Activated CD4-positive, alpha-beta T cell treated with anti-CD3 and anti-CD28 coated beads, Interleukin-2, amount 10 ng/mL, durations not matched to agents 7 days and 5 days (primary cell): ENCODE measurements at regions not wholly inside any gene's neighbourhood (a gene's known extent, or its start where the extent isn't known, plus 50 kb on each side); places are given as distances from the start of the nearest gene placed in this dataset.

Experiments used
- CTCF ChIA-PET: fragments of 350-600 bp; sonication (Branson Sonifier 250); formaldehyde crosslinking; loops from one replicate; lab custom pipeline; 2021; ENCODE audit warnings: antibody characterized with exemption; lab: Charles Lee
- POLR2A ChIA-PET: fragments of 350-600 bp; sonication (Branson Sonifier 250); formaldehyde crosslinking; loops from one replicate; lab custom pipeline; 2021; ENCODE audit warnings: antibody characterized with exemption; lab: Charles Lee
- DNase-seq: peaks from one replicate; pipeline ENCODE4 v3.0.0-alpha.2; 2020
- H3K27ac Mint-ChIP-seq: one replicate; pipeline ENCODE4 v1.8.0; 2021; ENCODE audit warnings: mild to moderate bottlenecking, moderate library complexity, mixed read lengths
- H3K27me3 Mint-ChIP-seq: one replicate; pipeline ENCODE4 v1.8.0; 2021; ENCODE audit warnings: mixed read lengths
- H3K36me3 Mint-ChIP-seq: one replicate; pipeline ENCODE4 v1.8.0; 2021; ENCODE audit warnings: low read depth, mixed read lengths
- H3K4me1 Mint-ChIP-seq: one replicate; pipeline ENCODE4 v1.8.0; 2021; ENCODE audit warnings: mixed read lengths
- H3K4me3 Mint-ChIP-seq: one replicate; pipeline ENCODE4 v1.8.0; 2021; ENCODE audit warnings: mild to moderate bottlenecking, moderate library complexity, mixed read lengths
- H3K9me3 Mint-ChIP-seq: one replicate; pipeline ENCODE4 v1.8.0; 2021; ENCODE audit warnings: mixed read lengths

DNA sequence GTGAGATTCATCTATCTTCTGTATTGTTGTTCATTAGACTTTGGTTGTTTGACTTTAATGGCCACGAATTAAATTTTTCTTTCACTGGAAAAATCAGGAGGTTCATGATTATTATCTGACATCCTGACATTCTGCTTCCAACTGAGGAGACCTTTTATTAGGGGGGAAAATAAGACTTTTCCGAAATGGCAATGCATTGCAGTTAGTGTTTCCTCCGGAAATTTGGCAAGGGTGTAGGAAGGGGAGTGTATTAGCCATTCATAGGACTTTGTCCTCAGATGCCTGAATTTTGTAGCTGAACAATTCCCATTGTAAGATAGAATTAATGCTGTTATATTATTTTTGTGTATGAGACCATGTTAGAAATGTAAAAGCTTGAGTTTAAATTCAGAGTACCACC is 450.6 kb upstream of the TGFBR2 start:
- Mint-ChIP-seq H3K4me3 (no peak overlapping the region), H3K36me3 (no peaks in the 10 kb centered on the region), H3K27ac (no peak overlapping the region), H3K4me1 (no peaks in the 10 kb centered on the region), H3K9me3 (no peaks in the 10 kb centered on the region), H3K27me3 (no peaks in the 10 kb centered on the region)
- ChIA-PET POLR2A (no interaction called here), CTCF (no interaction called here)
- DNase-seq, result no peak

GRCh38 chr3:30156586-30157498 is 449.6 kb upstream of the TGFBR2 start:
- Mint-ChIP-seq H3K27ac (no peak overlapping the region), H3K9me3 (no peaks in the 10 kb centered on the region)
- CTCF ChIA-PET, result no interaction called here

DNA sequence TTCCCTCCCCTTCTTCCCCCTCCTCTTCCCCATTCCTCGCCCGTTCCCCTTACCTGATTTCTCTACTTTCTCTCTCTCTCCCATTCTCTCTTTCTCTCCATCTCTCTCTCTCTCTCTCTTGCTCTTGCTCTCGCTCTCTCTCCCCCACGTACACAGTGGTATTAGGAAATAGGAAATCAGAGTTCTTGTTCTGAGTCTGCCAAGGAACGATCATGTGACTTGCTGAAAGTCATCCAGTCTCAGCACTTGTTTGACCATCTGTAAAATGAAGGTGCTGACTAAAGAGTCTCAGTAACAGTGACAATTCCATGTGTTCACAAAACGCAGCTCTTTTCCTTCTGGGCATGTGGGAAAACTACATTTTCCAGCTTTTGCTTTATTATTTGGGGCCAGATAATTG is 445.0 kb upstream of the TGFBR2 start:
- CTCF ChIA-PET, result interaction anchor here (1.0 kb wide), 1 partner anchor 551 kb away, joined by 3 read pairs; no protein-coding TSS in a partner anchor
- POLR2A ChIA-PET, result no interaction called here
- DNase-seq, result no peak
- H3K36me3 Mint-ChIP-seq, result no peaks in the 10 kb centered on the region
- H3K27me3 Mint-ChIP-seq, result no peaks in the 10 kb centered on the region
- no peak overlapping the region for H3K27ac Mint-ChIP-seq
- H3K4me3 Mint-ChIP-seq, result no peak overlapping the region
- no peaks in the 10 kb centered on the region for H3K9me3 Mint-ChIP-seq
- H3K4me1 Mint-ChIP-seq, result no peaks in the 10 kb centered on the region

More at GRCh38 chr3:30156586-30157498, 449.6 kb upstream of the TGFBR2 start:
- Mint-ChIP-seq H3K4me3 (no peak overlapping the region), H3K27me3 (no peaks in the 10 kb centered on the region), H3K4me1 (no peaks in the 10 kb centered on the region), H3K36me3 (no peaks in the 10 kb centered on the region)
- no peak for DNase-seq
- POLR2A ChIA-PET, result no interaction called here

DNA sequence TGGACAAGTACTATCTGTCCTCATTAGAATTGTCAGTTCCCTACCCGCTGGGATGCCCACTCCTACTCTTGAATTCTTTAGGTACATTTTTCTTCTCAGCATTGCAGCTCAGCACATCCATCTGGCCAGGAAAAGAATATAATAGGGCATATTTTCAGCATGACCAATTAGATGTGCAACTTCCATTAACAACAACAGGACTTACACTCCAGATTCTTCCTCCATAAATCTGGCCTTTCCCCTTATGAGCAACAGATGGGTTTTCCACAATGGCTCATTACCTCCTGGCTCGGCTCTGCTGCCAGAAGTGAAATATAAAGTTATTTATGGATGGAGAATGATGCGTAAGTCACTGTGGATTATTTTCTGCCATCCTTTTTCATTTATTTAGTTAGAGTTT is 443.8 kb upstream of the TGFBR2 start:
- Mint-ChIP-seq H3K27me3 (no peaks in the 10 kb centered on the region), H3K4me3 (no peak overlapping the region), H3K9me3 (no peaks in the 10 kb centered on the region), H3K4me1 (no peaks in the 10 kb centered on the region), H3K27ac (no peak overlapping the region), H3K36me3 (no peaks in the 10 kb centered on the region)
- POLR2A ChIA-PET, result no interaction called here
- DNase-seq, result no peak
- CTCF ChIA-PET, result no interaction called here

DNA sequence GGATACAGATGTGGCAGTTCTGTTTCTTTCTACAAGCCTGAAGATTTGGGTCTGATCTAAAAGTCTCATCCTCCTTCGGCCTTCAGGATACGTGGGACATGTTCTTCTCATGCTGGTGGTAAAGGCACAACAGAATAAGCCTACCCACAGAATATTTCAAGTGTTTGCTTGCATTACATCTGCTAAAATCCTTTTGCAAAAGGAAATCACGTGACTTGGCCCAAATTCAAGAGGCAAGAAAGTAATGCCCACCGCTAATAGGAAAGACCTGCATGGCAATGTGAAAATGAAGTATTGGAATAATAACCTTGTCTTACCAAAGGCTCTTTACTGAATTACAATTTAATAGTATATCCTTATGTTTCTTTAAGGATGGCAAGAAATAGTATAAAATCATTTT is 439.9 kb upstream of the TGFBR2 start:
- ChIA-PET POLR2A (no interaction called here), CTCF (no interaction called here)
- Mint-ChIP-seq H3K4me3 (no peak overlapping the region), H3K9me3 (no peaks in the 10 kb centered on the region), H3K27me3 (no peaks in the 10 kb centered on the region), H3K36me3 (no peaks in the 10 kb centered on the region), H3K4me1 (no peaks in the 10 kb centered on the region), H3K27ac (no peak overlapping the region)
- DNase-seq, result no peak

- Mint-ChIP-seq H3K4me3 (no peak overlapping the region), H3K27ac (no peak overlapping the region), H3K36me3 (no peaks in the 10 kb centered on the region), H3K27me3 (no peaks in the 10 kb centered on the region), H3K4me1 (no peaks in the 10 kb centered on the region), H3K9me3 (no peaks in the 10 kb centered on the region)
- no peak for DNase-seq
- POLR2A ChIA-PET, result no interaction called here
- CTCF ChIA-PET, result no interaction called here
These were observed 438.8 kb upstream of the TGFBR2 start for GRCh38 chr3:30167541-30168011.

DNA sequence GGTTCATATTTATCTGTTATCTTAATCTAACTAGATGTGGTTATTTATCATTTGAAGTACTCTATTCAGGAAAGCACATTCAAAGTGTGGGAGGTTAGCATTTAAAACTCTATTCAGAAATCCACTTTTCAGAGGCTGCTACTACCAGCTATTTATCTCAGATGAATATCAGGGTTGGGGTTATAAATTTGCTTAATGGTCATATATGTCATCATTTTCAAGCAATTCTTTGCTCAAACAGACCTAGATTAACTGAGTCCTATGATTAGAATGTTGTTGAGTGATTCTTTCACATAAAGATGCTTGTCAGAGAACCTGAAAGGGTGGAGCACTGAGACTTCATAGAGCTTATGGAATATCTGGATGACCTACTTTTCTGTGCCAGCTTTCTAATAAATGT is 436.9 kb upstream of the TGFBR2 start:
- ChIA-PET CTCF (interaction anchor here (1.1 kb wide), 1 partner anchor 23 kb away, joined by 3 read pairs; no protein-coding TSS in a partner anchor), POLR2A (no interaction called here)
- no peaks in the 10 kb centered on the region for H3K9me3 Mint-ChIP-seq

DNA sequence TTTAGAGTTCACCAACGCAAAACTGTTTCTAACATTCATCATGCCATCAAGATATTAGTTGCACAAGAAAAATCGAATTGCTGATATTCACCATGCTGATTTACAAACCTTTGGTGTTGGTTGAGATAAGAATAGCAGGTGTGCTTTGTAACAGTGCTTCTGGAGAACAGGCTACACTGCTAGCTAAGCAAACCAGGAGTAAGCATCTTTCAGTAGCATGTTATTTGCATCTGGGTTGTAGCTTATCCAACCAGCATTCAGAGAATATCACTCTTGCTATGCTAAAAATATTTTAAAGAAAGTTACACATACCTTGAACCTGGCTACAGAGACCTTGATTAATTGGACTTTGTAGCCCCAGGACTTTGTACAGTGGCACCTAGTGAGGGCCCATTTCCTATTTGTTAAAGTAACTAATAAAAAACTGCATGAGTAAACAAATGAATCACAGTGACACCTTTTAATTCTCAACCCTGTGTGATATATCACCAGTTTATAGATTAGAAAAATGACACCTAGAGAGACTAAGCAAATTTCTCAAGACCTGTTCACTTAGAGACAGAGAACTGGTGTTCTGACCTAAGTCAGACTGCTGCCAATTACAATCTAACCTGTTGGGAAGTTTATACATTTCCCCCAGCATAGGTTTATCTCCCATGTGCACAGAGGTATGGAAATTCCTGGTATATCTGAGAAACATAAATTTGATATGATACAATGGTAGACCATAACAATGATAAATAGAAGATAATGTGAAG is 435.5 kb upstream of the TGFBR2 start:
- Mint-ChIP-seq H3K9me3 (no peaks in the 10 kb centered on the region), H3K27ac (no peak overlapping the region), H3K27me3 (peaks cover 2% of the 10 kb centered on the region), H3K36me3 (no peaks in the 10 kb centered on the region), H3K4me1 (no peaks in the 10 kb centered on the region), H3K4me3 (no peak overlapping the region)
- ChIA-PET POLR2A (no interaction called here), CTCF (interaction anchor here (1.1 kb wide), 1 partner anchor 22 kb away, joined by 3 read pairs; no protein-coding TSS in a partner anchor)
- DNase-seq, result no peak

More for the DNA sequence above, 436.9 kb upstream of the TGFBR2 start:
- Mint-ChIP-seq H3K27me3 (peaks cover 2% of the 10 kb centered on the region), H3K36me3 (no peaks in the 10 kb centered on the region), H3K4me3 (no peak overlapping the region), H3K27ac (no peak overlapping the region), H3K4me1 (no peaks in the 10 kb centered on the region)
- DNase-seq, result no peak

GRCh38 chr3:30174357-30174756 is 432.0 kb upstream of the TGFBR2 start:
- Mint-ChIP-seq H3K27me3 (peaks cover 2% of the 10 kb centered on the region), H3K27ac (no peak overlapping the region), H3K4me3 (no peak overlapping the region), H3K9me3 (no peaks in the 10 kb centered on the region), H3K4me1 (no peaks in the 10 kb centered on the region), H3K36me3 (no peaks in the 10 kb centered on the region)
- POLR2A ChIA-PET, result no interaction called here
- no peak for DNase-seq
- CTCF ChIA-PET, result interaction anchor here (0.5 kb wide), 1 partner anchor 703 kb away, joined by 4 read pairs; no protein-coding TSS in a partner anchor

DNA sequence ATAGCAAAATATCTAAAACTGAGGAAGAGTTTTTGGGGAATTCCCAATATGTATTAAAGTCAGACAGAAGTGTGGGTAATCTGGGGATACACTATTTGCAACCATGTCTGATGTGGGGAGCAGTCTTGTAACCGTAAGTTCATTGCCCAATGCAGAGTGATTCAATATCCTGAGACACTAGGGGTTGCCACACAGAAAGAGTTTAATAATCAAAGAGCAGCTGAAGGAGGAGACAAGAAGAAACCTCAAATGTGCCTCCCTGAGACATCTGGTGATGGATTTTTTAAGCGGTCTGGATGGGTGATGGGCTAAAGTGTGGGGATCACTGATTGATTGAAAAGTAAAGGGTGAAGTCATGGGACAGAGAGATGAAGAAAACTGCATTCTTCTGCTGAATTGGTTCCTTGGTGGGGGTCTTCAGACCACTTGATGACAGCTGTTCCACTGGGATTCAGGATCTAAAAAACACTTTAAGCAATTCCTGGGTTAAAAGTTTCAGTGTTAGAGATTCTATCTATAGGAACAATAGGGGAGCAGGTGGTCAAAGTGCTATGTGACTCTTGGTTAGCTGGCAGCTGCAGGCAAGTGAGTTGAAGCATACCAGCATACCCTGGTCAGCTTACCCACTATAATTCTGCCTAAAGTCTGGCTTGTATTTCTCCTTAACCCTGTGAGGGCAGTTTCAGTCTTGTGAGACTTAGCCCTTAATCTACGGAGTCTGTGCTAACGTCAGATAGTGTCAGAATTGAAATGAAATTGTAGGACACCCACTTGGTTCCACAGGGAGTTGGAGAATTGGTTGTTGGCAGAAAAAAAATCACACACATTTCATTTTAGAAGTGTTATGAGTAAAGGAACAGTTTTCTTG is 425.9 kb upstream of the TGFBR2 start:
- CTCF ChIA-PET, result interaction anchor here (0.6 kb wide), 1 partner anchor 489 kb away, joined by 3 read pairs; no protein-coding TSS in a partner anchor
- Mint-ChIP-seq H3K4me1 (no peaks in the 10 kb centered on the region), H3K36me3 (no peaks in the 10 kb centered on the region), H3K27me3 (peaks cover 1% of the 10 kb centered on the region), H3K9me3 (no peaks in the 10 kb centered on the region), H3K4me3 (no peak overlapping the region), H3K27ac (no peak overlapping the region)
- POLR2A ChIA-PET, result no interaction called here
- DNase-seq, result no peak

DNA sequence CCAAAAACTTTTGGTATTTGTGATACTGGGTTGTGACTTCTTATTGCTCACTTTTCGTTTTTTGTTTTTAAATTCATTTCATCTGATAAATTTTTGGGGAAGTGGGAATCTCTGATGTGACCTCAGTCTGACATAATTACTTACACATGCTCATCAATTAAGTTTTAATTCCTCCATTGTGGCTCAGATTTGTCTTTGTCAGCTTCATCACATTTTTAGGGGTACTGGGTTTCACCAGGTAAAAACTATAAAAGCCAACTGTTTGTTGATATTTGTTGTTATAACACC is 425.3 kb upstream of the TGFBR2 start:
- no peak for DNase-seq
- no peaks in the 10 kb centered on the region for H3K4me1 Mint-ChIP-seq
- no peaks in the 10 kb centered on the region for H3K9me3 Mint-ChIP-seq
- H3K36me3 Mint-ChIP-seq, result no peaks in the 10 kb centered on the region
- H3K27me3 Mint-ChIP-seq, result peaks cover 1% of the 10 kb centered on the region
- ChIA-PET POLR2A (no interaction called here), CTCF (interaction anchor here (0.6 kb wide), 1 partner anchor 488 kb away, joined by 3 read pairs; no protein-coding TSS in a partner anchor)
- no peak overlapping the region for H3K4me3 Mint-ChIP-seq
- no peak overlapping the region for H3K27ac Mint-ChIP-seq

DNA sequence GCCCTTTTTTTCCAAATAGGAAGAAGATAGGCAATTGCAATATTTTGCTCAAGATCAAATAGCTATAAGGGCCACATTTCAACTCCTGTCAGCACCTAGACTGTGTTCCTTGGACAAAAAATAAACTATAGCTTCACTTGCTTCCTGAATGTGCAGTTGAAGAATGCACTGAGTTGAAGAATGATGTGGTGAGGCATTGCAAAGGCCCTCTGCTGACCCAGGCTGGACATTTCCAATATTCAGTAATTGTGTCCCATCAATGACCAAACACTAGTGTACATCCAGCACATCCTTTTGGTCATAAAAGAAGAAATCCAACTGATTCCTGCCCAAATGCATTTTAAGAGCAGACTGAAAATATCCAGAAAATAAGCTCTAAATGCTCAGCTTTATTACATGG is 424.8 kb upstream of the TGFBR2 start:
- Mint-ChIP-seq H3K4me3 (no peak overlapping the region), H3K27me3 (peaks cover 2% of the 10 kb centered on the region), H3K9me3 (no peaks in the 10 kb centered on the region), H3K4me1 (no peaks in the 10 kb centered on the region), H3K36me3 (no peaks in the 10 kb centered on the region), H3K27ac (no peak overlapping the region)
- no peak for DNase-seq
- POLR2A ChIA-PET, result no interaction called here
- CTCF ChIA-PET, result no interaction called here
